Eye (tissue), 1 donor: ENCODE measurements at regions not wholly inside any gene's neighbourhood (a gene's known extent, or its start where the extent isn't known, plus 50 kb on each side); places are given as distances from the start of the nearest gene placed in this dataset.

Experiments
- DNase-seq: peaks from one replicate; pipeline ENCODE4 v3.0.0-alpha.2; 2015

- no peak for DNase-seq
Measured at GRCh38 chr5:33303579-33304095, 137.1 kb upstream of the TARS1 start.

DNA sequence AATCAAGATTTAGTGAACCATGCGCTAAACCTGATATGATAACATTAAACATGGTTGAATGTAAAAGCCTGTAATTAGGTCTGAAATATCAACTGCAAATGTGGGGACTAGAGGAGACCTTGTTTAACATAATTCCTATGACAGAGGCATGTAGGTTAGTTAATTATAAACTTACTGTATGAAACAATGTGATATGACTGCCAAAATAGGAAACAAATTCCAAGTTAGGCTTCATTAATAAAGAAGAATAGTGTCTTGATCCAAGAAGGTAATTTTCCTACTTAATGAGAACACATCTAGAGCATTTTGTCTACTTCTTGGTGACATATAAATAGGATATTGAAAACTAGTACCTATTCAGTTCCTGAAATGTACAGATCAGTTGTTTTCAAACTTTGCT is 136.2 kb upstream of the TARS1 start:
- DNase-seq = no peak

GRCh38 chr5:33305572-33305971 is 135.2 kb upstream of the TARS1 start:
- no peak for DNase-seq

DNA sequence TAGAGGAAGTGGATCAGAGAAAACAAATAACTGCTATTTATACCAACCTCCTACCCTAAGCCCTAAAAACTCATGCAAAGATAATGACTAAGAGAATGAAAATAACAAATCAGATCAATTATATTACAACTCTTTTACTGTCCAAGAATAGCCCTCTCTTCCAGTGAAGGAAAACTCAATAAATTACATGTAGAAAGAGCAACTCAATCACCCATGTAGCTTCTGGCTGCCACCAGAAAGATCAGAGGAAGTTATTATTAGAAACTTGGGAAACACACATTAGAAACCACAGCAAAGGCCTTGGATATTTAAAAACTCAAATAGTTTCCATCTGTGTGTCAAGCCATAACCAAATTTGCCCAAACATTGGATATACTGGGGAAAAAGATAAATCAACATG is 134.0 kb upstream of the TARS1 start:
- no peak for DNase-seq

- no peak for DNase-seq
Measured at GRCh38 chr5:33308586-33308985, 132.2 kb upstream of the TARS1 start.

DNA sequence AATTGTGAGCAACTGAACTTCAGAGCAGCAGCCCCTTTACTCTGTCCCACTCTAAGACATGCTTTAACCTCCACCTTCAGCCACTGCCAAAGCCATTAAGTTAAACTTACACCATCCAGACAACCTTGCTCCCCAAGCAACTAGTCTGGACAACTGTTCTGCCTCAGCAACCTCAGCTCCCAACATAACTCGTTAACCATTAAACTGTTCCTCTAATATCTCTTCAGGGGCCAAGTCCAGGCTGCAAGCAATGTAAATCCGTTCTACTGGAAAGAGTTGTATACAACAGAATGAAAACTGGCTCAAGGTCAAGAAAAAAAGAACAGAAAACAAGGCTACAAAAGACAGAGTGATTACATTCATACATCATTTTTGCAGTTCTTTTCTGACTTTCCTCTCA is 131.7 kb upstream of the TARS1 start:
- DNase-seq = no peak

DNA sequence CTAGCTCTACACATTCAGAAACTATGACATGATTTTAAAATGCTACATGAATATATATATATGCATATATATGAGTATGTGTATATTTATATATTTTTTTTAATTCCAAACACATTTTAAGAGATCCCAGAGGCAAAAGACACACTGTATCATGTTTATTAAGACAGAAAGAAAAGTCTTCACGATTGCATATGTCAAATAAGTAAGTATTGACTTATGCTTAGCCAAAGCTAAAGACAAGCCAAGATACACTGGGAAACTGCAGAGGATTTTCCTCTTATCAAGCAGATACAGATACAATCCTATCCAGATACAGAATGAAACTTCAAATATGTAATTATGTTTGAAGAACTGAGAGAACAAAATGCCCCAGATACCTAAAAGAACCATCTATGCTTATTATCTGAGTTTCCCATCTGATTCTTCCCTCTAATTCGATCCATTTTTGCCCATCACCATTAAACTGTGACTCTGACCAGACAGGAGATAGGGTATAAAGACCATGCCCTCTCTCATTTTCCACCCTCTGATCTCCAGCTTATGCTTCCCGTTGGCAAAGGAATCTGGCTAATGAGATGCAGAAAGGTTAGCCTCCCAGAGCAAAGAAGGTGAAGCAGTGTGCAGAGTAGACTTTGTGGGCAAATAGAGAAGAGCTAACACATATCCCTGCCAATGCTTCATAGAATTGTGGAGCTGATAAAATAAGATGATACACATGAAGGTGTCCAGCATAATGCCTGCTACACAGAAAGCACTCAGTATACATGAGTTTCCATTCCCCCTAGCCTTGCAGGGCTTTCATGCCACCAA is 131.0 kb upstream of the TARS1 start:
- no peak for DNase-seq

DNA sequence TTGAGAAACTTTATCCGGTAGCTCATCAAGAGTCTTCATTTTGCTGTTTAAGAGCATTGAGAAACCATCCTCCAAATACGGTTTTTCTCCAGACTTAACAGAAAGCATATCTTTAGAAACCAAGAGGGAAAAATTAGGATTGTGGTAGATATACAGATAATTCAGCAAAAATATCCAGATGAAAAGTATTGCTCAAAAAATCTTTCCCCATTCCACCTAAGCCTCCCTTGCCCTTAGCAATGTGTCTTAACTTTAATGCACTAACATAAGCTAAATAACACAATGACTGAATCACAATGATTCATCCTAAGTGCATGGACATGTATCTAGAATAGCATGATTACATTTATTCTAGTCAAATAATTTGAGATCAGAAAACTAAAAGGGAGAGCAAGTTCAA is 130.3 kb upstream of the TARS1 start:
- no peak for DNase-seq

DNA sequence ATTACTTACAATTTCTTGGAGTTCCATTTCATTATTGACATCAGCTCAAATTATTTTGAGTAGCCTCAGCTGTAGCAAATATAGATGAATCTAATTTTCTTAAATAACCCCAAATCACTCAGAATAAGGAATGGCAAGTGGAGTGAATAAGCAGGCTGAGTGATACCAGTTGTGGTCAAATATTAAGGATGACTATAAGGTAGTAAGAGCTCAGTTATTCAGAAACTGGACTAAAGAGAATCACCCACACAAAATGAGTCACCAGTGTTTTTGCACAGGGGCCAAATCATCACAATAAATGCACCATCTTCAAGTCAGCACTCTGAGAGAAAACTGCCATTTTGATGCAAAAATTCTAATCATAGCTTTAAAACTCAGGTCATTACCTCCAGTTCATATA is 128.9 kb upstream of the TARS1 start:
- DNase-seq = no peak

DNA sequence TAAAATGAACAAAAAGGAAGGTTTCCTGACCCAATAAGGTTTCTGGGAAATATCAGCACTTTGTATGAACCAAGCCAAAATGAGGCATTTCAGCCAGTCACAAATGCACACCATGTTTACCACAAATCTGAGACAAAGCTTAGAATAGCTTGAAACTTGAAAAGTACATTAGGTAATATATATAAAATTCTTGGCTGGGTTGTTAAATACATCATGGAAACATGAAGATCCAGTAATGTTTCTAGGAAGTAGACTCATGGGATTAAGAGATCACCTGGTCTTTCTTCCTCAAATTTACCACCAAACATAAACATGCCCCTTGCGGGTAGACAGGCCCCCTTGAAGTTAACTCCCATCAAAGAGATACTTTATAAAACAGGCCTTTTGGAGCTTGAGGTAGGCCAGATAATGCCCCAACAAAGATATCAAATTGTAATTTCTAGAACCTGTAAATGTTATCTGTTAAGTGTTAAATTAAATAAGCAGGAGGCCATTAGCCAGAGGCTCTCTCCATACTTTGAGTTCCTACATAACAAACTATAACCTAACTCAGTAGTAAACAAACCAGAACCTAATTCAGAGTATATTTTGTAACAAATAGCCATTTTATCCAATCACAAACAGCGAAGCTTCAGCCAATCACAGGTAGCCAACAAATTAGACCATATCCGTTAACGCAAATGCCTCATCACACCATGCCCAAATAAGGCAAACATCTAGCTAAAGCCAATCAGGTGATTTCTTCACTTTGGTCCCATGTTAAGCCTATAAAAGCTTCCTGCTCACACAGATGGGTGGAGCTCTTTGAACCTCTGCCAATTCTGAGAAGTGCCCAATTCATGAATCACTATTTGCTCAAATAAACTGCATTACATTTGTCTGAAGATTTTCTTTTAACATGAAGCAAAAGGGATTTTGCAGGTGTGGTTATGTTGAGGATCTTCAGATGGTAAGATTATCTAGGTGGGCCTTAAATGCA is 127.9 kb upstream of the TARS1 start:
- DNase-seq = no peak

GRCh38 chr5:33315189-33315588 is 125.6 kb upstream of the TARS1 start:
- DNase-seq = no peak

DNA sequence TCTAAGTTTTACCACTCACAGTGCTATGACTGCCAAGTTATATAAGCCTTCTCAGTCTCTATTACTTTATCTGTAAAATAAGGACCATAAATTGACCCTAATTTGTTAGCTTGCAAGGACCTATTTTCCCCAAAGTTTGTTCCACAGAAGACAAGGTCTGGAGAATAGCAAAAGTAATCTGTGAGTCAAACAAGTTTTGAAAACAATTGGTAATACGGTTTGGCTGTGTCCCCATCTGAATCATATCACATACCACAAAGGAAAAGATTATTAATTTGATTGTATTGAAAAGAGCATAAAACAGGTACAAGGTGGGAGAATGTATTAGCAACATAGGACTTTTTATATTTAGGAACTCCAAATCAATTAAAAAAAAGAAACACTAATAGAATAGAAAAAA is 124.0 kb upstream of the TARS1 start:
- no peak for DNase-seq

- no peak for DNase-seq
Measured at GRCh38 chr5:33317271-33317670, 123.5 kb upstream of the TARS1 start.

GRCh38 chr5:33319151-33319550 is 121.6 kb upstream of the TARS1 start:
- DNase-seq = no peak

- DNase-seq = no peak
Measured at GRCh38 chr5:33319841-33320240, 120.9 kb upstream of the TARS1 start.

DNA sequence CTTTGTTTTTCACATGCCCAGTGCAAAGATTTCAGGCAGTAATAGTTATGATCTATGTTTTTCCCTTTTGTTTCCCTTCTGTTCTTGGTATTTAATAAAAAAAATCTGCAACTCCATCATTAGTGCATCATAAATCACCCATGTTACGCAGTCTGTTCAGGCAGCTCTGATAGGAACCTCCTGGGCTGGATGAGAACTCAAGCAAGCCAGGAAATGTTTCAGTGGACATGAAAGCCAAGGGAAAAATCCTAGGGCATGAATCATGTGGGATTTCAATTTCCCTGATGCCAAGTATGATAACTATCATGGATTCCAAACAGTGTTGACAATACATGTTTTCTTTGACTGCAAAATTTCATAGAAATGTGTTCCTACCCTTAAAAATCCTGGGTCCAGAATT is 119.7 kb upstream of the TARS1 start:
- peak; percentile 41 for DNase-seq

- no peak for DNase-seq
Measured at GRCh38 chr5:33322632-33323031, 118.1 kb upstream of the TARS1 start.

DNA sequence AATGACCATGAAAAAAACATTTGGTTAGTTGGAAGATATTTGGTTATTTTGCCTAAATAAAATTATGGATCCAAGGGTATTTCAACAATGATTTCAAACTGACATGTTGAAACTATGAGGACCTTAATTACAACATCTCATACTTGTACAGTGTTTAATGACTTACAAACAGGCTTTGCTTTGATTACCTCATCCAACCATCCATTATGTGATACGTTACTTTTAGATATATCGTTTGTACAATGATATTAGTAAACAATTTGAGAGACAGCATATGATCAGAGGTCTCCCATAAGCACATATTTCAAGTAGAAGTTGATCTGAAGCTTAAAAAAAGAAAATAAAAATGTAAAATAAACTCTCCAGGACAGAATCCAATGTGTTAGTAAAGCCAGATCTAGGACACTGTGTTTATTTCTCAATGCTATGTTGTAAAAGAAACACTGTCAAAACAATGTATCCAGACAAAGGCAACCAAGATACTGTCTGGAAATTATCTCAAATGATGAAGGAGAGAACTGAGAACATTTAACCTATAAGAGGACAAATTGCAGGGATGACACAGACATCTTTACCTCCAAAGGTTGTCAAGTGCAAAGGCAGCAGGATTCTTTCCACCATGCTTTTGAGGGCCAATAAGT is 116.0 kb upstream of the TARS1 start:
- DNase-seq = no peak

DNA sequence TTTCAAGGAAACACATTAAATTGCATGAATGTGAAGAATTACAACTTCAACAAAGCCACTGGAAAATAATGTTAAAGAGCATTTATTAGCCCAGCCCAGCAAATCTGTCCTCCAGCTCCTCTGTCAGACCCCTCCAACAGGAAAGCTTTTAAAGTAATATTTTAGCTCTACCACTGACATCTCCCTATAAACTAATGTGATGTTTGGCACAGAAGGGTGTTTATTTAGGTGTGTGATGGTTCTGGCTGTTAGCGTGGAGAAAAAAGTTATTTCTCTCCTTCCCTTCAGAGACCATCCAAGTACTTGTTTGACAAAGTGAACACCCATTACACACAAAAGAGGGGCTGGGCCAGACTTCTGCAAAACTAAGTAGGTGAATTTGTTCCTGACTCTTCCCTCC is 111.9 kb upstream of the TARS1 start:
- no peak for DNase-seq

GRCh38 chr5:33329891-33330290 is 110.9 kb upstream of the TARS1 start:
- no peak for DNase-seq

DNA sequence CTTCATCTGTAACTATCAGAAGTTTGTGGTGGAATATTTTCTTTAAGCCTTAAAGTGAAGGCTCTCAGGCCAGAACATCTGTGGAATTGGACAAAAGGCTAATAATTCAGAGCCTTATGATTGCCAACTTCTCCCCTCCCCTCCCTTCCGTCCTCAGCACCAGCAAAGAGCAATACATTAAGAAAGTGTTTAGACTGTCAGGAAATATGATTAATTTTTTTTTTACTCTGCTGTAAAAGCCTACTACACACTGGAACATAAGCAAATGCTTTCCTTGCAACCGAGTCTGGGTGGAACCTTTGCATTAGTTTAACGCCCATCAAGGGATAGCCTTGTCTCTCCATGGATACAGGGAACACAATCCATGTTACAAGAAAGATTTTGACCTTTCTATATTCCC is 110.3 kb upstream of the TARS1 start:
- DNase-seq = no peak

DNA sequence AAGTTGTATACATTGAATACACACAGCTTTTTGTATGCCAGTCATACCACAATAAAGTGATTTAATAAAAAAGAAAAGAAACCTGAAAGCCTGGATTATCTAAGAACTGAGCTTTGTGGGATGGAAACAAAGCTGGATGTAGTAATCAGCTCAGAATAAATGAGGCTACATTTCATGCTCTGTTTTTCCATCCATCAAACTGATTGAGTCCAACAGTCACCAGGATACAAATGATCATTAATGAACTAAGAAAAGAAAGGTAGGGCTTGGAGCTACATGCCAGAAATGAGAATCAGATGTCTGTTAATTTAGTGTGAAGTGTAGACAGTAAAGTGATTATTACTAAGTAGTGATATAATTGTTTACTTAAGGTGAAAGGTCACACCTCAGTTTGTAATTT is 109.8 kb upstream of the TARS1 start:
- DNase-seq = peak; percentile 68

- DNase-seq = no peak
Measured at GRCh38 chr5:33332804-33333203, 108.0 kb upstream of the TARS1 start.
